ENCODE measurements at regions not wholly inside any gene's neighbourhood (a gene's known extent, or its start where the extent isn't known, plus 50 kb on each side); places are given as distances from the start of the nearest gene placed in this dataset.
"Not testable (repeated sequence)": the region's sequence is repeated elsewhere in the genome, so short reads cannot be mapped to it uniquely, and the experiment has no call there.

- DNase-seq: no peak
- in situ Hi-C loops (cut with MboI; ENCODE audit: low pct_unique_long_range_greater_than_20kb, low sequenced_read_pairs): no loop called here
These were observed 64.6 kb upstream of the AK4 start for GRCh38 chr1:65083263-65083896.

- in situ Hi-C loops (cut with MboI; ENCODE audit: low pct_unique_long_range_greater_than_20kb, low sequenced_read_pairs): no loop called here
- DNase-seq: peak; percentile 67
These were observed 63.9 kb upstream of the AK4 start for GRCh38 chr1:65084066-65084465.

- in situ Hi-C loops (cut with MboI; ENCODE audit: low pct_unique_long_range_greater_than_20kb, low sequenced_read_pairs); DNase-seq: not testable (repeated sequence)
These were observed 60.5 kb upstream of the AK4 start for GRCh38 chr1:65087519-65087918.

GRCh38 chr1:65090406-65090805 is 57.6 kb upstream of the AK4 start:
- in situ Hi-C loops (cut with MboI; ENCODE audit: low pct_unique_long_range_greater_than_20kb, low sequenced_read_pairs): no loop called here
- no peak for DNase-seq

- no peak for DNase-seq
- in situ Hi-C loops (cut with MboI; ENCODE audit: low pct_unique_long_range_greater_than_20kb, low sequenced_read_pairs): no loop called here
These were observed 55.3 kb upstream of the AK4 start for GRCh38 chr1:65092691-65093090.

- DNase-seq: no peak
- in situ Hi-C loops (cut with MboI; ENCODE audit: low pct_unique_long_range_greater_than_20kb, low sequenced_read_pairs): no loop called here
These were observed 50.9 kb upstream of the AK4 start for GRCh38 chr1:65097076-65097475.
